GM12873 (cell line): ENCODE measurements at regions not wholly inside any gene's neighbourhood (a gene's known extent, or its start where the extent isn't known, plus 50 kb on each side); places are given as distances from the start of the nearest gene placed in this dataset.

Source experiments
- TF ChIP-seq, protein P1 (sequence below): IDR thresholded peaks from 2 replicates; pipeline ENCODE4 v1.5.1; 2012; ENCODE audit warnings: low read depth, mild to moderate bottlenecking, moderate library complexity, low read length, control low read depth; ENCODE audit not compliant: insufficient read depth; ENCODE audit errors: missing control alignments

DNA sequence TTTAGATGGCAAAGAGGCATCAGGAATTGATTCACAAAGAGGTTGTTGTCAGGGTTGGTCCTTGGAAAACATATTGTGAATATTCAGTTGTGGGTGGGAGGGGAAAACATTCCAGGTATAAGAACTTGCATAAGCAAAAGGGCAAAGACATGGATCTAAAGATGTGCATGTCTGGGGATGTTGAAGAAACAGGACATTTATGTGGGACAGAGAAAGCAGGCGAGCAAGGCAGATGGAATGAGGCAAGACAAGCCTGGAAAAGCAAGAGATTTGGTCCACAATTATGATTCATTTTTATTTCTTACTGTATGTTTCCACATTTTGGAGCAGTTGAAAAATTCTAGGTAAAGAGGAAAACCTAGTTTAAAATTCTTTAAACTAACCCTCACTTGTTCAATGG, 134.9 kb upstream of the CXXC4 start:
- TF ChIP-seq, protein P1, sequence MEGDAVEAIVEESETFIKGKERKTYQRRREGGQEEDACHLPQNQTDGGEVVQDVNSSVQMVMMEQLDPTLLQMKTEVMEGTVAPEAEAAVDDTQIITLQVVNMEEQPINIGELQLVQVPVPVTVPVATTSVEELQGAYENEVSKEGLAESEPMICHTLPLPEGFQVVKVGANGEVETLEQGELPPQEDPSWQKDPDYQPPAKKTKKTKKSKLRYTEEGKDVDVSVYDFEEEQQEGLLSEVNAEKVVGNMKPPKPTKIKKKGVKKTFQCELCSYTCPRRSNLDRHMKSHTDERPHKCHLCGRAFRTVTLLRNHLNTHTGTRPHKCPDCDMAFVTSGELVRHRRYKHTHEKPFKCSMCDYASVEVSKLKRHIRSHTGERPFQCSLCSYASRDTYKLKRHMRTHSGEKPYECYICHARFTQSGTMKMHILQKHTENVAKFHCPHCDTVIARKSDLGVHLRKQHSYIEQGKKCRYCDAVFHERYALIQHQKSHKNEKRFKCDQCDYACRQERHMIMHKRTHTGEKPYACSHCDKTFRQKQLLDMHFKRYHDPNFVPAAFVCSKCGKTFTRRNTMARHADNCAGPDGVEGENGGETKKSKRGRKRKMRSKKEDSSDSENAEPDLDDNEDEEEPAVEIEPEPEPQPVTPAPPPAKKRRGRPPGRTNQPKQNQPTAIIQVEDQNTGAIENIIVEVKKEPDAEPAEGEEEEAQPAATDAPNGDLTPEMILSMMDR: no peak

DNA sequence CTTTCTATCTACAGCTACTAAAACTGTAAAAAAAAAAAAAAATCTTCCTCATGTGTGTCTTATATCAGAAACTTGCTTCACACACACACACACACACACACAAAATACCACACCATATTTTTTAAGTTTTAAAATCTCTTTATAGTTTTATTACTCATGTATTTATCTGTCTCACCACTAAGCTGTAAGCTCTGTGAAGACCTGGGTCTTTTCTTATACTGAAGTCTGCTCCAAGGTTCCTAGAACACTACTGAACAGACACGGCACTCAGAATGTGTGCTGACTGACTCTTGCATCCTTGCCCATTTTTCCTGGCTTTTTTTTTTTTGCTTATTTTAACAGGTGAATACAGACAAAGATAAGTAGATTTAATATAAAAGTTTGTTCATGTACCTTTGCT, 135.6 kb upstream of the CXXC4 start:
- TF ChIP-seq, protein P1: no peak

DNA sequence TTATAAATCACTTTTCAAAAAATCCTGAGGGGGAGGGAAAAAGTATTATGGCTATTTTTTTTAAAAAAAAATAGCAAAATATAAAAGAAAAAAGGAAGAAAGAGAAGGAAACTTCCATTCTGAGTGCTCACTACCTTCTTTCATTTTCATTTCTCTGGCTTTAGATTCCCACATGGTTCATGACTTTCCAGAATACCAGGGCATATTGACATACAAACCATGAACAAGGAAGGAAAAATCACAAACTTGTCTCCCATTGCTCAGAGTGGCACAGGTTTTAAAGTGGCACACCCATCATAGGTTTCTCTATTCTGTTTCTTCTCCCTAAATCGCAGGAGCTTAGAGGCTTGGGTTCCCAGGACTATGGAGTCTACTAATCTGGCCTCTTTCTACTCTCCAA, 136.3 kb upstream of the CXXC4 start:
- TF ChIP-seq, protein P1: no peak

DNA sequence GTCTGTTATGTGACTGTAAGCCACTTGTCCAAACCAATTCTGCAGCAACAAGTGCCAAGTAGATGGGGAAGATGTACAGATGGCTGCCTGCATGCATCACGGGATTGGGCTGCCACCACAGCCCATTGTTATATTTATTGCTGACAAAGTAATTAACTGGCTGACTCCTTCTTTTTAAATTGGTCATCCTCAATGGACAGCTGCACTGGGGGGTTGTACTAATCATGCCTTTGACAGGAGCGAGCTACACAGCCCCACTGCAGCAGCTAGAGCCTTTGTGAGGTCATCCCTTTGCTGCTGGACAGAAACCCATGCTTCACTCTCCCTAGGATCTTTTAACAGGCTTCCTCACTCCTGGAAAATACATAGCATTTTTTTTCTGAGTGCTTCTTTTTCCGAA, 146.7 kb upstream of the CXXC4 start:
- TF ChIP-seq, protein P1: no peak

DNA sequence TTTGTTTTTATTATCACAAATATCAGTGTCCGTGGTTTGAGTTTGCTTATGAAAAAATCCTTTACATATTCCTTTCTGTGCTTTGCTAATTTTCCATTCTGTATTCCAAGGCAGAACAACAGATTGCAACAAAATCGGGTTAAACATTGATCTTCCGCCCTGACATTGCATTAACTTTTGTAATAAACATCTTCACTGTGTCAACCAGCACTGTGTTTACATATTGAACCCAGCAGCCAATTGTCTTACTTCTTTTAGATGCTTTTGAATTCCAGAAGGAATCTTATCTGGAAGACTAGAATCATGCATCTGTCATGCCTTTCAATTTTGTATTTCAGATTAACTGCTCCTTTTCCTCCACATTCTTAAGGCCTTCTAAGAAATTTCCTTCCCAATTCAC, 147.8 kb upstream of the CXXC4 start:
- TF ChIP-seq, protein P1: no peak

DNA sequence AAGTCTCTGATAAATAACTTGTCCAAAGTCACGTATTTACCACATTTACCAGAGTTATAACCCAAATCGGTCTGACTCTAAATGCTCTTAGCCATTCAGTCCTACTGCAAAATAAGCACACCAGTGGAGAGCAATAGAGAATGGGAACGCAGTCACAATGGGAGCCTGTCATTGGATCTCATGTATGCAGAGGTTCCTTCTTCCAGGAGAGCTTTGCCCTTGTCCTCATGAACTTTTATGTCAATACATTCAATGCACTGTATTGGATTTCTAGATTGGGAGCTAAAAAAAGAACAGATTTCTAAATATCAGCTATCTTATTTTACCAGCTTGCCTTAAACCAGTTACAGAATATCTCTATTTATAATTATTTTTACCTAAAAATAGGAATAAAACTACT, 149.1 kb upstream of the CXXC4 start:
- TF ChIP-seq, protein P1: no peak

DNA sequence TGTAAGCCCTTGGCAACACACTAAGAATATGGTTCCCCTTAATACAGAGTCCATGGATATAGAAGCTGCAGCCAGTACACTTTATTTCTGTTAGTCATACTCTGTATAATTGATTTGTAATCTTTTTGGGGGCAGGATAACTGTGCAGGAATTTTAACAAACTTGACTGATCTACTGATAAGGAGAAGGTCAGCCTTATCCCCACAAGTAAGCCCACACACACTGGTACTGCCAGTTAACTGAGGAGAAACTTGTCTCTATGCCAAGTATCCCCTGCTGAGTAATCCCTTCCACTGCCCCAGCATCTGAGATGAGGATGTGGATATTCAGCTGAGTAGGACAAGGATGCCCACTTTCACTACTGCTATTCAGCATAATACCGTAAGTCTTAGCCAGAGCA, 154.9 kb upstream of the CXXC4 start:
- TF ChIP-seq, protein P1: no peak
